RWPE2 (cell line): ENCODE measurements at regions not wholly inside any gene's neighbourhood (a gene's known extent, or its start where the extent isn't known, plus 50 kb on each side); places are given as distances from the start of the nearest gene placed in this dataset.

Experiments used
- ATAC-seq: fragments of 200-7000 bp; cut with Tn5 transposase; 3 replicates; pipeline ENCODE4 v1.9.1; 2021; ENCODE audit warnings: low read depth
- DNase-seq: peaks from one replicate; pipeline ENCODE4 v3.0.0-alpha.2; 2020; ENCODE audit warnings: low spot score
- H3K27ac ChIP-seq: fragments of 450-650 bp; 2 replicates; pipeline ENCODE4 v1.5.1; 2017; ENCODE audit warnings: mild to moderate bottlenecking; ENCODE audit not compliant: poor library complexity, severe bottlenecking
- H3K27me3 ChIP-seq: fragments of 250-450 bp; sonication (Bioruptor Pico); 2 replicates; pipeline ENCODE4 v1.5.1; 2021; ENCODE audit warnings: mild to moderate bottlenecking, moderate library complexity; ENCODE audit not compliant: insufficient read depth, poor library complexity, severe bottlenecking
- H3K36me3 ChIP-seq: fragments of 250-450 bp; sonication (Bioruptor Pico); 2 replicates; pipeline ENCODE4 v1.5.1; 2020; ENCODE audit warnings: low read depth, mild to moderate bottlenecking, moderate library complexity
- H3K4me1 ChIP-seq: fragments of 250-450 bp; sonication (Bioruptor Pico); 2 replicates; pipeline ENCODE4 v1.5.1; 2021; ENCODE audit warnings: mild to moderate bottlenecking, moderate library complexity; ENCODE audit not compliant: insufficient read depth, poor library complexity, severe bottlenecking
- H3K4me3 ChIP-seq: fragments of 250-450 bp; sonication (Bioruptor Pico); 2 replicates; pipeline ENCODE4 v1.5.1; 2021; ENCODE audit warnings: mild to moderate bottlenecking, moderate library complexity; ENCODE audit not compliant: severe bottlenecking
- H3K9me3 ChIP-seq: fragments of 250-450 bp; sonication (Bioruptor Pico); 2 replicates; pipeline ENCODE4 v1.5.1; 2021; ENCODE audit warnings: mild to moderate bottlenecking, moderate library complexity; ENCODE audit not compliant: severe bottlenecking
- TF ChIP-seq, protein P1 (sequence below): fragments of 450-650 bp; IDR thresholded peaks from one replicate; pipeline ENCODE4 v1.5.1; 2017; ENCODE audit warnings: mild to moderate bottlenecking, moderate library complexity; ENCODE audit not compliant: poor library complexity, severe bottlenecking

DNA sequence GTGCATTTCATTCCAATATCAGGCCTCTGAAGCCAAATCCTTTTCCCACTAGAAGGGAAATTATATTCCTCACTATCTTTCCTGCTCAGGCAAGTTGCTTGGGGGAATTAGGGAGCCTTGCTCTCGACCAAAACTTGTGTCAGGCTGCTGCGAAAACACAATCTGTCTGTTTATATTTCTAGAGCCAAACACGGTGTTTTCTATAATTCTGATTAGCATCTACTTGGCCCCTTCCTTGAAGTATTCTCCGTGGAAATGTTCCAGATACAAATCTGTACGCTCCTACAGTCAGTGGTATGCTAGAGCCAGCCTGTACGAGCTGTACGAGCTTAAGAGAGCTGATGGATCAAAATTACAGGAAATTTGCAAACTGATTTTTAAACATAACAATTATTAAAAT, 299.3 kb upstream of the SALL1 start:
- TF ChIP-seq, protein P1, sequence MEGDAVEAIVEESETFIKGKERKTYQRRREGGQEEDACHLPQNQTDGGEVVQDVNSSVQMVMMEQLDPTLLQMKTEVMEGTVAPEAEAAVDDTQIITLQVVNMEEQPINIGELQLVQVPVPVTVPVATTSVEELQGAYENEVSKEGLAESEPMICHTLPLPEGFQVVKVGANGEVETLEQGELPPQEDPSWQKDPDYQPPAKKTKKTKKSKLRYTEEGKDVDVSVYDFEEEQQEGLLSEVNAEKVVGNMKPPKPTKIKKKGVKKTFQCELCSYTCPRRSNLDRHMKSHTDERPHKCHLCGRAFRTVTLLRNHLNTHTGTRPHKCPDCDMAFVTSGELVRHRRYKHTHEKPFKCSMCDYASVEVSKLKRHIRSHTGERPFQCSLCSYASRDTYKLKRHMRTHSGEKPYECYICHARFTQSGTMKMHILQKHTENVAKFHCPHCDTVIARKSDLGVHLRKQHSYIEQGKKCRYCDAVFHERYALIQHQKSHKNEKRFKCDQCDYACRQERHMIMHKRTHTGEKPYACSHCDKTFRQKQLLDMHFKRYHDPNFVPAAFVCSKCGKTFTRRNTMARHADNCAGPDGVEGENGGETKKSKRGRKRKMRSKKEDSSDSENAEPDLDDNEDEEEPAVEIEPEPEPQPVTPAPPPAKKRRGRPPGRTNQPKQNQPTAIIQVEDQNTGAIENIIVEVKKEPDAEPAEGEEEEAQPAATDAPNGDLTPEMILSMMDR: no peak
- H3K27me3 ChIP-seq: peaks cover 7% of the 10 kb centered on the region
- DNase-seq (no peak), ATAC-seq (no peak)
- H3K36me3 ChIP-seq: no peaks in the 10 kb centered on the region
- no peaks in the 10 kb centered on the region for H3K4me1 ChIP-seq
- H3K27ac ChIP-seq: no peak overlapping the region
- H3K9me3 ChIP-seq: no peaks in the 10 kb centered on the region
- H3K4me3 ChIP-seq: no peak overlapping the region

DNA sequence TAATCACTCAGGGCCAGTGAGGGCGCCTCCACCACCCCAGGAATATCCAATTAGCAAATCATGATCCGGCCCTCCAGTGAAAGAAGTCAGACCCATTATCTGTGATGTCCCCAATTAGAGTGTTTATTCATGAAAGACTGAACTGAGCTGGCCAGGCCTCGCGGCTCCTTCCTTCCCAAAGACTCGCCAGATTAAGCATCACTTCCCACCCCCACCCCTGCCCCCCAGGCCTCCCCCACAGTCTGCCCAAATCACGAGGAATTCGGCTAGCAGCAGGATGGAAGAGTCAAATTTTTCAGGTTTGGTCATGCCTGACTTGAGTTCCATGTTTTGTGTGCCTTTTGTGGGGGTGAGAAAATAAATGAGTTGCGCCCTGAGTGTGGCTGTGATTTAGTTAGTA, 298.4 kb upstream of the SALL1 start:
- ATAC-seq (no peak), DNase-seq (no peak)
- TF ChIP-seq, protein P1: no peak

GRCh38 chr16:51445250-51445649, 294.2 kb upstream of the SALL1 start:
- Histone ChIP-seq H3K4me1 (no peaks in the 10 kb centered on the region), H3K36me3 (no peaks in the 10 kb centered on the region), H3K9me3 (no peaks in the 10 kb centered on the region), H3K27me3 (peaks cover 31% of the 10 kb centered on the region), H3K4me3 (no peak overlapping the region), H3K27ac (no peak overlapping the region)
- ATAC-seq (peak; percentile 58), DNase-seq (no peak)
- TF ChIP-seq, protein P1: no peak

More for the DNA sequence above, 298.4 kb upstream of the SALL1 start:
- H3K9me3 ChIP-seq: no peaks in the 10 kb centered on the region
- H3K4me1 ChIP-seq: no peaks in the 10 kb centered on the region
- peaks cover 3% of the 10 kb centered on the region for H3K27me3 ChIP-seq
- H3K4me3 ChIP-seq: no peak overlapping the region
- no peaks in the 10 kb centered on the region for H3K36me3 ChIP-seq
- H3K27ac ChIP-seq: no peak overlapping the region

- TF ChIP-seq, protein P1: no peak
- Histone ChIP-seq H3K36me3 (no peaks in the 10 kb centered on the region), H3K4me3 (no peak overlapping the region), H3K27me3 (peaks cover 44% of the 10 kb centered on the region), H3K4me1 (no peaks in the 10 kb centered on the region), H3K9me3 (no peaks in the 10 kb centered on the region), H3K27ac (no peak overlapping the region)
- ATAC-seq (no peak), DNase-seq (no peak)
These were observed 292.9 kb upstream of the SALL1 start for GRCh38 chr16:51443934-51444333.

- no peaks in the 10 kb centered on the region for H3K36me3 ChIP-seq
- no peak overlapping the region for H3K27ac ChIP-seq
- H3K4me3 ChIP-seq: no peak overlapping the region
- ATAC-seq (no peak), DNase-seq (no peak)
- H3K9me3 ChIP-seq: no peaks in the 10 kb centered on the region
- no peaks in the 10 kb centered on the region for H3K4me1 ChIP-seq
- TF ChIP-seq, protein P1: no peak
- peaks cover 56% of the 10 kb centered on the region for H3K27me3 ChIP-seq
These were observed 291.2 kb upstream of the SALL1 start for GRCh38 chr16:51442141-51442870.
